ENCODE measurements at regions not wholly inside any gene's neighbourhood (a gene's known extent, or its start where the extent isn't known, plus 50 kb on each side); places are given as distances from the start of the nearest gene placed in this dataset.

DNA sequence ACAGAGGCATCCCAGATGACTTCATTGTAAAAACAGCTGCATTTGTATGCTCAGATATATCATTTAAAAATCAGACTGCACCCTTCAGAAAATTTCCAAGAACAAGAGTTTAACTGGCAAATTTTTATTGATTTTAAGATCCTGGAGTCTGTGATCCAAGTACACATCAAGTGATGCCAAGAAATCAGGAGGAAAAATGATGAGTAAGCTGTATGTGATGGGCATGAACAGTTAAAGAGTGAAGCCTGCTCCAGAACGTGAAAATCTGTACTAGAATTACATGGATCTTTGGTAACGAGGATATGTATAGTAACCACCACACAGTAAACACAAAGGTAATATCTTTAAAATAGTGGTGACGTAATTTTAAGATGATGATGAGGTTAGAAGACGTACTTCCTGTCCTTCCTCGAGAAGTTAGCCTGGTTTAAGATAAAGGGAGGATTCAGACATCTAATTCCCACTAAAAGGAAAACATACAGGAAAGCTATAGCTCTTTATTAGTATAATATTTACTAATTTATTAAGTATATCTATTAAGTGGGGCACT lies 1374.3 kb upstream of the DDX18 start:
- Mint-ChIP-seq H3K4me3 (no peak overlapping the region), H3K27ac (no peak overlapping the region), H3K36me3 (ENCODE audit: insufficient read depth) (no peaks in the 10 kb centered on the region), H3K27me3 (no peaks in the 10 kb centered on the region), H3K9me3 (peaks cover 4 to 7% of the 10 kb centered on the region in 2 donors), H3K4me1 (ENCODE audit: low read depth in 2 of 2) (no peaks in the 10 kb centered on the region)
- ATAC-seq (replicated peaks) = no peak
- DNase-seq = no peak

DNA sequence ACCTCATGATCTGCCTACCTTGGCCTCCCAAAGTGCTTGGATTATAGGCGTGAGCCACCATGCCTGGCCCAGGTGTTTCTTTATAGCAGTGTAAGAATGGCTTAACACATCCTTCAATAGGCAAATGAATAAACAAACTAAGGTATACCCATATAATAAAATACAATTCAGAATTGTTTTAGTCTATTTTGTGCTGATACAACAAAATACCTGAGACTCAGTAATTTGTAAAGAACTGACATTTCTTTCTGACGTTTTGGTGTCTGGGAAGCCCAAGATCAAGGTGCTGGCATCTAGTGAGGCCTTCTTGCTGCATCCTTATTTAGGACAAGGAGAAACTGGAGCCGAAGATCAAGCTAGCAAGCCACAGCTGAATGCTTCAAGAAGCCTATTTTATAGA lies 1372.1 kb upstream of the DDX18 start:
- H3K4me3 Mint-ChIP-seq = no peak overlapping the region
- no peak for DNase-seq
- H3K36me3 Mint-ChIP-seq (ENCODE audit: insufficient read depth) = no peaks in the 10 kb centered on the region
- ATAC-seq (replicated peaks) = no peak
- H3K27me3 Mint-ChIP-seq = no peaks in the 10 kb centered on the region
- H3K4me1 Mint-ChIP-seq (ENCODE audit: low read depth in 2 of 2) = no peaks in the 10 kb centered on the region
- no peak overlapping the region for H3K27ac Mint-ChIP-seq
- peaks cover 9 to 17% of the 10 kb centered on the region in 2 donors for H3K9me3 Mint-ChIP-seq

DNA sequence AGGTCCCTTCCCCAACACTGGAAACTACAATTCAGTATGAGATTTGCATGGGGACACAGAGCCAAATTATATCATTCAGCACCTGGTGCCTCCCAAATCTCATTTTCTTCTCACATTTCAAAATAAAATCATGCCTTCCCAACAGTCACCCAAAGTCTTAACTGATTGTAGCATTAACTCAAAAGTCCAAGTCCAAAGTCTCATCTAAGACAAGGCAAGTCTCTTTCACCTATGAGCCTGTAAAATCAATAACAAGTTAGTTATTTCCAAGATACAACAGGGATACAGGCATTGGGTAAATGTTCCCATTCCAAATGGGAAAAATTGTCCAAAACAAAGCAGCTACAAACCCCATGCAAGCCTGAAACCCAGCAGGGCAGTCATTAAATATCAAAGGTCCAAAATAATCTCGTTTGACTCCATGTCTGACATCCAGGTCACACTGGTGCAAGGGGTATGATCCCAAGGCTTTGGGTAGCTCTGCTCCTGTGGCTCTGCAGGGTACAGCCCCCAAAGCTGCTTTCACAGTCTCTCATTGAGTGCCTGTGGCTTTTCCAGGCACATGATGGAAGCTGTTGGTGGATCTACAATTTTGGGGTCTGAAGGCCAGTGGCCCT lies 1370.1 kb upstream of the DDX18 start:
- Mint-ChIP-seq H3K27me3 (no peaks in the 10 kb centered on the region), H3K4me3 (no peak overlapping the region), H3K36me3 (ENCODE audit: insufficient read depth) (no peaks in the 10 kb centered on the region), H3K9me3 (peaks cover 9 to 17% of the 10 kb centered on the region in 2 donors), H3K4me1 (ENCODE audit: low read depth in 2 of 2) (no peaks in the 10 kb centered on the region), H3K27ac (no peak overlapping the region)
- no peak for DNase-seq
- ATAC-seq (replicated peaks) = no peak

DNA sequence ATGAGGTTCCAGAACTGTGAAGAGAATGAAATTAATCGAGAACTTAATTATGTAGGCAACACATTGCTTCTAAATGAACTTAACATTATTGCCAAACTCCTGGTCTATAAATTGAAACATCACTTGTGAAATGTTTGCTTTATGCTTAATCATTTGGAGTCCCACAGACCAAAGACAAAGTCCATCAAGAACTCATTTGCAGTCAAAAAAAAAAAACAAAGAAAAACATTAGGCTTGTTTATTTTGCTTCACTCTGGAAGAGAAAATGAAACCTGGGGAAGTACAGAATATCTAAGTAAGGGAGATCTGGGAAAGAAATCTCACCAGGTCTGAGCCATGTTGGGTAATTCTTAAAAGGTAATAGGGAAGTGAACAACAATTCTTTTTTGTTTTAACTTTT lies 1363.5 kb upstream of the DDX18 start:
- Mint-ChIP-seq H3K9me3 (peaks cover 2 to 12% of the 10 kb centered on the region in 2 donors), H3K27me3 (no peaks in the 10 kb centered on the region), H3K4me1 (ENCODE audit: low read depth in 2 of 2) (no peaks in the 10 kb centered on the region), H3K27ac (no peak overlapping the region), H3K4me3 (no peak overlapping the region), H3K36me3 (ENCODE audit: insufficient read depth) (no peaks in the 10 kb centered on the region)
- ATAC-seq (replicated peaks) (no peak), DNase-seq (no peak)

DNA sequence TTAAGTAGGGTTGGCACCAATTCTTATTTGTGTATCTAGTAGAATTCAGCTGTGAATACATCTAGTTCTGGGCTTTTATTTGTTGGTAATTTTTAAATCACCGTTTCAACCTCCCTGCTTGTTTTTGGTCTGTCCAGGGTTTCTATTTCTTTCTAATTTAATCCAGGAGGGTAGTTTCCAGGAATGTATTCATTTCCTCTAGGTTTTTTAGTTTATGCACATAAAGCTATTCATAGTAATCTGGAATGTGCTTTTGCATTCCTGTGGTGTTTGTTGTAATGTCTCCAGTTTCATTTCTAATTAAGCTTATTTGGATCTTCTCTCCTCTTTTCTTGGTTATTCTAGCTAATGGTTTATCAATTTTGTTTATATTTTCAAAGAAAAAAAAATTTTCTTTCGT lies 1361.8 kb upstream of the DDX18 start:
- ATAC-seq (replicated peaks) (no peak), DNase-seq (no peak)
- H3K27ac Mint-ChIP-seq = no peak overlapping the region
- no peaks in the 10 kb centered on the region for H3K4me1 Mint-ChIP-seq (ENCODE audit: low read depth in 2 of 2)
- peaks cover 0 to 9% of the 10 kb centered on the region in 2 donors for H3K9me3 Mint-ChIP-seq
- no peak overlapping the region for H3K4me3 Mint-ChIP-seq
- H3K27me3 Mint-ChIP-seq = no peaks in the 10 kb centered on the region
- no peaks in the 10 kb centered on the region for H3K36me3 Mint-ChIP-seq (ENCODE audit: insufficient read depth)

DNA sequence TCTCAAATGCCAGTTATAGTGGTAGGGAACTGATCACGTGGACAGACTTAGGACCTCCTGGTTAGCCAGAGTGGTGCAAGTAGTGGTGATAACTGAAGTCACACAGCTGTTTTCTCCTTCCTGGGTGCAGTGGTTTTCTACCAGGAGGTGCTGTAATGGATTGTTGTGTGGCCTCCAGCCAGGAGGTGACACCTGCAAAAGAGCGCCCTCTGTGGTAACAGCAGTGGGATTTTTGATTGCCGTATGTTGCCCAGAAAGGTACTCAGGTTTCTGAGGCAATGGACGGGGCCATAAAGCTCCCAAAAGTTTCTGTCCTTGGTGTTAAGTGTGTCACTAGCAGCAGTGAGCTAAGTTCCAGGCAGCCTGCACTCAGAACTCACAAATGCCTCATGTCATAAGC lies 1358.1 kb upstream of the DDX18 start:
- Mint-ChIP-seq H3K36me3 (ENCODE audit: insufficient read depth) (no peaks in the 10 kb centered on the region), H3K27me3 (no peaks in the 10 kb centered on the region), H3K4me1 (ENCODE audit: low read depth in 2 of 2) (no peaks in the 10 kb centered on the region), H3K4me3 (no peak overlapping the region), H3K27ac (no peak overlapping the region), H3K9me3 (peaks cover 4 to 19% of the 10 kb centered on the region in 2 donors)
- ATAC-seq (replicated peaks) (no peak), DNase-seq (no peak)

DNA sequence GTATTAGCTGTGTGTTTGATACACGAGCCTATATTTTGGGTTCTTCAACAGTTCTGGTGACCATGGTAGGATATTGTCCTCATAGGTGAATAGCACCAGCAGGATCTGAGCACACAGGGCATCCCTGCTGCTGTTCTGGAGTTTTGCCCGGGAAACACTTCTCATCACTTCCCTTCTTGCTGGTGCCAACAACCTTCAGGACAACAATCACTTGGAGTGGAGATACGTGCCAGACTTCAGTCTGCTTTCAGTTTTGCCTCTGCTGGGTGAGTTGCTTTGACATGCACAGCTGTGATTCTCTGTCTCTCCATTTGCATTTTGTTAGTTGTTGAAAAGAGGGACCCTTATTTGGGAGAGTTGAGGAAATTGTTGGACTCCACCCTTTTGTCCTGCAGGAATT lies 1347.2 kb upstream of the DDX18 start:
- peaks cover 12 to 15% of the 10 kb centered on the region in 2 donors for H3K9me3 Mint-ChIP-seq
- H3K27me3 Mint-ChIP-seq = no peaks in the 10 kb centered on the region
- H3K27ac Mint-ChIP-seq = no peak overlapping the region
- no peak for DNase-seq
- ATAC-seq (replicated peaks) = no peak
- no peak overlapping the region for H3K4me3 Mint-ChIP-seq
- H3K36me3 Mint-ChIP-seq (ENCODE audit: insufficient read depth) = no peaks in the 10 kb centered on the region
- no peaks in the 10 kb centered on the region for H3K4me1 Mint-ChIP-seq (ENCODE audit: low read depth in 2 of 2)

DNA sequence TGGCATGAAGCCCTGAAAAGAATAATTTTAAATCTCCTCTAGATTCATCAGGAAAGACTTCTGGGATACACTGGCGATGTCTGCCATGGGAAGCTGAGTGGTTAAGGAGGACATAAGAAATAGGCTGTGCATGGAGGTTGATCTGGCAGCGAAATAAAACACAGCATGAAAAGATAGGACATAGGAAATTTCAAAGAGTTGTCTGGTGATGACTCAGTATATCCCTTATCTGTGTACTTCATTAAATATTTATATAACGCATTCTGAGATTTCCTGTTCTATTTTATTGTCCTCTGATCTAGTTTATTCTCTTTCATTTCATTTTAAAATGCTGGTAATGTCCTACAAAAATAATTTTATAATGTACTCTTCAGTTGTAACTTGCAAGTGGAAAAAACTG lies 1337.3 kb upstream of the DDX18 start:
- H3K4me3 Mint-ChIP-seq = no peak overlapping the region
- ATAC-seq (replicated peaks) (no peak), DNase-seq (no peak)
- H3K27me3 Mint-ChIP-seq = no peaks in the 10 kb centered on the region
- H3K27ac Mint-ChIP-seq = no peak overlapping the region
- no peaks in the 10 kb centered on the region for H3K36me3 Mint-ChIP-seq (ENCODE audit: insufficient read depth)
- H3K9me3 Mint-ChIP-seq = peaks cover 7 to 8% of the 10 kb centered on the region in 2 donors
- H3K4me1 Mint-ChIP-seq (ENCODE audit: low read depth in 2 of 2) = no peaks in the 10 kb centered on the region

DNA sequence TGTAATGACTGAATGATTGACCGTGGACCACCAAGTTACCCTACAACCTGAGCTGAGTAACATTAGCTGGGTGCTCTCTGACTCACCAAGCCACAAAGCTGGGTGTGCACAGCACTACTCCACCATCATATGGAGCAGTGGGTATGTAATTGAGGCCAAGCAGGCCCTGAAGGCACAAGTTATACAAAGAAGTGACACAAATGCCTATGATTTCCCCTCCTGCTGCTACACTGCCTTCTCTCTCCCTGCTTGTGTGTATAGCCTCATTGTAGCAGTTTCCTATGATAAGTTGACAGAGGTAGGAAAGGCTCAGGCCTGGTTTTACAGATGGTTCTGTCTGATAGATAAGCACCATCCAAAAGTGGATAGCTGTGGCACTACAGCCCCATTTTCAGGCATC lies 1327.2 kb upstream of the DDX18 start:
- no peaks in the 10 kb centered on the region for H3K36me3 Mint-ChIP-seq (ENCODE audit: insufficient read depth)
- H3K9me3 Mint-ChIP-seq = peaks cover 10 to 19% of the 10 kb centered on the region in 2 donors
- no peak overlapping the region for H3K27ac Mint-ChIP-seq
- ATAC-seq (replicated peaks) (no peak), DNase-seq (no peak)
- no peaks in the 10 kb centered on the region for H3K27me3 Mint-ChIP-seq
- H3K4me3 Mint-ChIP-seq = no peak overlapping the region
- no peaks in the 10 kb centered on the region for H3K4me1 Mint-ChIP-seq (ENCODE audit: low read depth in 2 of 2)

DNA sequence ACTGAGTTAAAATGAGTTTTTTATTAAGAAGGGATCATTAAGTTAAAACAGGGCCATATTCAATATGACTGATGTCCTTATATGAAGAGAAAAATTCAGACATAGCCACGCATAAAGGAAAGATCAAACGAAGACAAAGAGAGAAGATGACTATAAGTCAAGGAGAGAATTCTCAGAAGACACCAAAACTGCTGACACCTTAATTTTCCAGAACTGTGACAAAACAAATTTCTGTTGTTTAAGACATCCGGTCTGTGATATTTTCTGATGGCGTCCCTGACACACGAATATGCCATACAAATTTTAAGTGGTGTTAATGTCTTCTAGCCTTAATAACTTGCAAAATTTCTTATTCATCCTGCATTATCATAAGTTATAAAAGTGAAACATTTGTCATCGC lies 1325.2 kb upstream of the DDX18 start:
- H3K27ac Mint-ChIP-seq = no peak overlapping the region
- H3K27me3 Mint-ChIP-seq = no peaks in the 10 kb centered on the region
- peaks cover 10 to 26% of the 10 kb centered on the region in 2 donors for H3K9me3 Mint-ChIP-seq
- H3K4me1 Mint-ChIP-seq (ENCODE audit: low read depth in 2 of 2) = no peaks in the 10 kb centered on the region
- no peak overlapping the region for H3K4me3 Mint-ChIP-seq
- H3K36me3 Mint-ChIP-seq (ENCODE audit: insufficient read depth) = no peaks in the 10 kb centered on the region
- ATAC-seq (replicated peaks) (no peak), DNase-seq (no peak)

DNA sequence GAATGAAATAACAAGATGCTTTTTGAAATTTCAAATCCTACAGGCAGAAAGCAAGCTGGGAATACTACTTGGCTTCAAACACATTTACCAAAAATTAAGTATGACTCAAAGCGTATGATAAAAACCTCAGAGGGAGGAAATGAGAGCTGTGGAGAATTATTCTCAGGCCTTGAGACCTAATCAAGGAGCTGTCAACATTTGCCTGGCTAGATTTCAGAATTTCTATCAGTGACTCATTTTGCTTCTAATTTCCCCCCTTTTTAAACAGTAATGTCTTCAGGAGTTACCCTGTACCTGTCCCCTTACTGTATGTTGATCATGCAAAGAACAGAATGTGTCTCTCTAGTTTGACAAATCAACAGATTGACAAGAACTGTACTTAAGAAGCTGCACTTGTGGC lies 1324.5 kb upstream of the DDX18 start:
- peaks cover 10 to 22% of the 10 kb centered on the region in 2 donors for H3K9me3 Mint-ChIP-seq
- ATAC-seq (replicated peaks) = no peak
- no peaks in the 10 kb centered on the region for H3K27me3 Mint-ChIP-seq
- H3K4me1 Mint-ChIP-seq (ENCODE audit: low read depth in 2 of 2) = no peaks in the 10 kb centered on the region
- no peak overlapping the region for H3K27ac Mint-ChIP-seq
- no peak overlapping the region for H3K4me3 Mint-ChIP-seq
- no peaks in the 10 kb centered on the region for H3K36me3 Mint-ChIP-seq (ENCODE audit: insufficient read depth)
- no peak for DNase-seq

DNA sequence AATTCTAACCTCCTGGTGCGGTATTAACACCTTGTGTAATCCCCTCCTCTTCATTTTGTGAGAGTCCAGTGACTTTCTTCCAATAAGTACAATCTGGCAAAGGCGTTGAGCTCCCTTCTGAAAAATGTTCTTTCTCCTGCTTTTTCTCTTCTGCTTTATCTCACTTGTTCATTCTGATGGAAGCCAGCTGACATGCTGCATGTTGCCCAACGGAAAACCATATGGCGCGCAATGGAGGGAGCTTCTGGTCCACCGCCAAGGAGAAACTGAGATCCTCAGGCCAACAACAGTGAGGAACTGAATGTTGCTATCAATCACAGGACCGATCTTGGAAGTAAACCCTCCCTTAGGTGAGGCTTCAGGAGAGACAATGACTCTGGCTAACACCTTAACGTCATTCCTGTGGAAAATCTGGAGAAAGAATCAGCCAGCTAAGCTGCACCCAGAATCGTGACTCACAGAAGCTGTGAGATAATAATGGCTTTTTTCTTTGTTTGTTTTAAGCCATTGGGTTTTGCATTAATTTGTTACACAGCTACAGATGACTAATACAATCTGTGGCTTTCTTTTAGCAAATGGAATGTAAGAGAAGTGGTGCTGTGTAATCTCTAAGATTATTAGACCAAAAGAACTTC lies 1323.9 kb upstream of the DDX18 start:
- H3K9me3 Mint-ChIP-seq = peaks cover 10 to 16% of the 10 kb centered on the region in 2 donors
- ATAC-seq (replicated peaks) (no peak), DNase-seq (no peak)
- no peaks in the 10 kb centered on the region for H3K27me3 Mint-ChIP-seq
- H3K4me3 Mint-ChIP-seq = no peak overlapping the region
- H3K27ac Mint-ChIP-seq = no peak overlapping the region
- H3K4me1 Mint-ChIP-seq (ENCODE audit: low read depth in 2 of 2) = no peaks in the 10 kb centered on the region
- no peaks in the 10 kb centered on the region for H3K36me3 Mint-ChIP-seq (ENCODE audit: insufficient read depth)

DNA sequence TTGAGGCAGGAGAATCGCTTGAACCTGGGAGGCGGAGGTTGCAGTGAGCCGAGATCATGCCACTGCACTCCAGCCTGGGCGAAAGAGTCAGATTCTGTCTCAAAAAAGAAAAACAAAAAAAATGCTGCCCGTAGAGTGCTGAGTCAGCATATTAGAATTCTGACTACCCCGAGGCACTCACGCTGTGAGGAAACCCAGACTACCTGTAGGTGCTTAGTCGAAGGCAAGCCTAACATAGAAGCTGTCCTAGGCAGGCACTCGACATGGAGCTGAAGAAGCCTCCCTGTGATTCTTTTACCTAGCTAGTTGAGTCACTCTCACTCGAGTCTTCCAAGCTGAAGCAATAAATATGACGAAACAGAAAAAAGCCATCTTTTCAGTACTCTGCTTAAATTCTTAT lies 1323.2 kb upstream of the DDX18 start:
- no peaks in the 10 kb centered on the region for H3K4me1 Mint-ChIP-seq (ENCODE audit: low read depth in 2 of 2)
- no peak overlapping the region for H3K4me3 Mint-ChIP-seq
- no peak for DNase-seq
- H3K27ac Mint-ChIP-seq = no peak overlapping the region
- ATAC-seq (replicated peaks) = no peak
- H3K36me3 Mint-ChIP-seq (ENCODE audit: insufficient read depth) = no peaks in the 10 kb centered on the region
- H3K9me3 Mint-ChIP-seq = peaks cover 7 to 9% of the 10 kb centered on the region in 2 donors
- H3K27me3 Mint-ChIP-seq = no peaks in the 10 kb centered on the region

DNA sequence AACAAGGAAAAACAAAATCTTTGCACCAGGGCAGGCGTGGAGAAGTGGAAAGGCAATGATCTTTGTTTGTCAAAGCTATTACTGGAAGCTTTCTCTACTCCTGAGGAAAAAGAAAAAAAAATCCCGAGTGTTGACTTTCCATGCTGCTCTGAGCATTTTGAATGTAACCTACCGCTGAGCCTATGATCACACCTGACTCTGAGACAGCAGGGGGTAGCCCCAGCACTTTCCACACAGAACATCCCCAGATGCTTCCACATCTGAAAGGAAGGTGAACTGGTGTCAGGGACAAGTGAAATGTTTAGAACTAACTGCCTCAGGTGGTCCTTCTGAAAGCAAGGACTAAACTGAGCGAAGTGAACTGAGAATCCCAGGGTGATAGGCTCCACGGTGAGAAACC lies 1315.1 kb upstream of the DDX18 start:
- DNase-seq (no peak), ATAC-seq (replicated peaks) (no peak)
- no peaks in the 10 kb centered on the region for H3K27me3 Mint-ChIP-seq
- no peak overlapping the region for H3K27ac Mint-ChIP-seq
- H3K4me3 Mint-ChIP-seq = no peak overlapping the region
- H3K9me3 Mint-ChIP-seq = peaks cover 0 to 3% of the 10 kb centered on the region in 2 donors
- no peaks in the 10 kb centered on the region for H3K4me1 Mint-ChIP-seq (ENCODE audit: low read depth in 2 of 2)
- no peaks in the 10 kb centered on the region for H3K36me3 Mint-ChIP-seq (ENCODE audit: insufficient read depth)

All from effector memory CD8-positive, alpha-beta T cell (primary cell).